HFFc6 (cell line): ENCODE measurements at regions not wholly inside any gene's neighbourhood (a gene's known extent, or its start where the extent isn't known, plus 50 kb on each side); places are given as distances from the start of the nearest gene placed in this dataset.

Source experiments
- DNase-seq: peaks from one replicate; pipeline ENCODE4 v3.0.0-alpha.2; 2018
- H3K27ac Mint-ChIP-seq: 2 replicates; pipeline ENCODE4 v1.8.0; 2020; ENCODE audit warnings: mild to moderate bottlenecking, mixed read lengths
- H3K27me3 Mint-ChIP-seq: 2 replicates; pipeline ENCODE4 v1.8.0; 2021; ENCODE audit warnings: mild to moderate bottlenecking, moderate library complexity, mixed read lengths; ENCODE audit not compliant: insufficient read depth
- H3K36me3 Mint-ChIP-seq: 2 replicates; pipeline ENCODE4 v1.8.0; 2021; ENCODE audit warnings: low read depth, mixed read lengths
- H3K4me1 Mint-ChIP-seq: 2 replicates; pipeline ENCODE4 v1.8.0; 2020; ENCODE audit warnings: low read depth, mixed read lengths
- H3K4me3 Mint-ChIP-seq: 2 replicates; pipeline ENCODE4 v1.8.0; 2020; ENCODE audit warnings: mild to moderate bottlenecking, moderate library complexity, mixed read lengths
- H3K9me3 Mint-ChIP-seq: 2 replicates; pipeline ENCODE4 v1.8.0; 2020; ENCODE audit warnings: mild to moderate bottlenecking, mixed read lengths
- CTCF ChIP-seq: fragments of 200-600 bp; sonication (generic); IDR thresholded peaks from 2 replicates; pipeline ENCODE4 v1.5.0; 2021; ENCODE audit warnings: antibody characterized with exemption, mild to moderate bottlenecking

- H3K27me3 Mint-ChIP-seq = peaks cover 7% of the 10 kb centered on the region; the same call in 1 of the 2 replicates
- H3K27ac Mint-ChIP-seq = no peak overlapping the region
- DNase-seq = no peak
- H3K9me3 Mint-ChIP-seq = no peaks in the 10 kb centered on the region
- no peaks in the 10 kb centered on the region for H3K36me3 Mint-ChIP-seq
- TF ChIP-seq CTCF = no peak
- no peaks in the 10 kb centered on the region for H3K4me1 Mint-ChIP-seq
- H3K4me3 Mint-ChIP-seq = no peak overlapping the region
These were observed 113.2 kb upstream of the LSM6 start for GRCh38 chr4:146062340-146062739.

- H3K4me1 Mint-ChIP-seq = no peaks in the 10 kb centered on the region
- peaks cover 5% of the 10 kb centered on the region; the same call in 1 of the 2 replicates for H3K27me3 Mint-ChIP-seq
- no peaks in the 10 kb centered on the region for H3K36me3 Mint-ChIP-seq
- DNase-seq = no peak
- H3K9me3 Mint-ChIP-seq = no peaks in the 10 kb centered on the region
- no peak overlapping the region for H3K27ac Mint-ChIP-seq
- no peak overlapping the region for H3K4me3 Mint-ChIP-seq
- TF ChIP-seq CTCF = no peak
These were observed 113.7 kb upstream of the LSM6 start for GRCh38 chr4:146061610-146062334.

- Mint-ChIP-seq H3K36me3 (no peaks in the 10 kb centered on the region), H3K9me3 (no peaks in the 10 kb centered on the region), H3K4me1 (peaks cover 3% of the 10 kb centered on the region), H3K27me3 (peaks cover 2% of the 10 kb centered on the region; the same call in 1 of the 2 replicates), H3K27ac (no peak overlapping the region), H3K4me3 (no peak overlapping the region)
- no peak for TF ChIP-seq CTCF
- no peak for DNase-seq
These were observed 115.7 kb upstream of the LSM6 start for GRCh38 chr4:146059865-146060264.

- no peak for TF ChIP-seq CTCF
- H3K4me1 Mint-ChIP-seq = peaks cover 10% of the 10 kb centered on the region
- H3K36me3 Mint-ChIP-seq = no peaks in the 10 kb centered on the region
- H3K27me3 Mint-ChIP-seq = peaks cover 2% of the 10 kb centered on the region; the same call in 1 of the 2 replicates
- no peaks in the 10 kb centered on the region for H3K9me3 Mint-ChIP-seq
- H3K4me3 Mint-ChIP-seq = no peak overlapping the region
- DNase-seq = no peak
- H3K27ac Mint-ChIP-seq = no peak overlapping the region
These were observed 116.4 kb upstream of the LSM6 start for GRCh38 chr4:146059151-146059550.

GRCh38 chr4:146058531-146058930, 117.0 kb upstream of the LSM6 start:
- no peak for TF ChIP-seq CTCF
- Mint-ChIP-seq H3K9me3 (no peaks in the 10 kb centered on the region), H3K36me3 (no peaks in the 10 kb centered on the region), H3K4me1 (peaks cover 17% of the 10 kb centered on the region), H3K4me3 (no peak overlapping the region), H3K27ac (no peak overlapping the region), H3K27me3 (peaks cover 2% of the 10 kb centered on the region; the same call in 1 of the 2 replicates)
- DNase-seq = no peak
